ENCODE measurements at regions not wholly inside any gene's neighbourhood (a gene's known extent, or its start where the extent isn't known, plus 50 kb on each side); places are given as distances from the start of the nearest gene placed in this dataset.

DNA sequence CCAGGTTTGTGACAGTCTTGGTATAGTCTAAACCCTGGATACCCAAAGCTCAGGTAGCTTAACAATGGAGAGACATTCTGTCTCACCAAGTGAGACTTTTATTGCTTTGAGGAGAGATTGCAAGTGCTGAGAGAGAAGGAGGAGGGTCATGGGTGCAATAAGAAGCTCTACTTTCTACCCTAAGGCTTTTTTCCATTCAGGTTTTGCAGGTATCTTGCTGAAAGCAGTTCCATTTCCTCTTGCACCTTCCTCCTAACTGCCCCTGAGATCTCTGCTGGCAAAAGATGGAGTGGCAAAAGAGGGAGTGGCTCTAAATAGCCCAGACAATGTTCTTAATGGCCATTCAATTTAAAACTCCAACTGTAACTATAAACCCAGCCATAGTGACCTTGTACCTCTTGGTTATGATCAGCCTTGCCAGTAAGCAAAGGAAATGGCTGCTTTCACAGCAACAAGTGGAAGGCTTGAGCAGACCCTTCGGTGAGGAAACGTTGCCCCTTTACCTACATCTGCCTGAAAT, 105.6 kb upstream of the CPEB2 start:
- Mint-ChIP-seq H3K4me3 (no peak overlapping the region), H3K27ac (no peak overlapping the region), H3K36me3 (ENCODE audit: low read depth) (no peaks in the 10 kb centered on the region), H3K4me1 (ENCODE audit: low read depth) (no peaks in the 10 kb centered on the region), H3K9me3 (no peaks in the 10 kb centered on the region), H3K27me3 (ENCODE audit: low read depth) (peaks cover 4% of the 10 kb centered on the region)
- no peak for DNase-seq (ENCODE audit: low spot score)

DNA sequence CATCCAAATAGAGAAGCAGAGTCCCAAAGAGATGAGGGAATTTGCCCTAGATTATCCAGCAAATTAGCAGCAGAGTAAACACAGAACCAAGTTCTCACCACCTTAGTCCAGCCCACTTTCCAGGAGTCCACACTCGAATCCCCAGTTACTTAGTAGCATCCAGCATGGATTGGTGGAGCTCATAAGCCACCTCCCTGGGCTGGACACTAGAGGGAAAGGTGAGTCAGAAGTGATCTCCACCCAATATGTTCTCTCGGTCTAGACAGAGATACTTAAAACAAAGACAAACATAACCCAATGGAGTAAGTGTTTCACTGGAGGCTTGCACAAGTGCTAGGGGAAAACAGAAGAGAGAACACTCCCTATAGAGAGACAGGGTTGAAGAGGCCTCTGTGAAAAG, 105.1 kb upstream of the CPEB2 start:
- DNase-seq (ENCODE audit: low spot score), result no peak
- peaks cover 4% of the 10 kb centered on the region for H3K27me3 Mint-ChIP-seq (ENCODE audit: low read depth)
- no peaks in the 10 kb centered on the region for H3K9me3 Mint-ChIP-seq
- no peaks in the 10 kb centered on the region for H3K4me1 Mint-ChIP-seq (ENCODE audit: low read depth)
- no peaks in the 10 kb centered on the region for H3K36me3 Mint-ChIP-seq (ENCODE audit: low read depth)
- H3K27ac Mint-ChIP-seq, result no peak overlapping the region
- H3K4me3 Mint-ChIP-seq, result no peak overlapping the region

DNA sequence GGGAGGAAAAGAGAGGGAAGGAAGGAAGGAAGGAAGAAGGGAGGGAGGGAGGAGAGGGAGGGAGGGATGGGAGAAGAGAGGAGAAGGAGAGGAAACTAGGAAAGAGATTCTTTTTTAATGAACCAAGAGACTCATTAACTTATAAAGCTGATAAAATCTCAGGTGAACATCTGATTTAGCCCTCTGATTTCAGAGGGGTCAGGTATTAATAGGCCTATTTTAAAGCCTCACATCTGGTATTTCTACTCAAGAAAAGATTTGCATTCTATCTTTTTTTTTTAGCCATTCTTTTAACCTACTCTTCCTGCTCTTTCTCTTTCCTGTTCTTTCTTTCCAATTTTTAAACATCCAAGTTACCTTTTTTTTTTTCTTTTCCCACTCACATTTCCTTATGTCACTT, 103.3 kb upstream of the CPEB2 start:
- no peak for DNase-seq (ENCODE audit: low spot score)
- H3K36me3 Mint-ChIP-seq (ENCODE audit: low read depth), result no peaks in the 10 kb centered on the region
- no peak overlapping the region for H3K27ac Mint-ChIP-seq

DNA sequence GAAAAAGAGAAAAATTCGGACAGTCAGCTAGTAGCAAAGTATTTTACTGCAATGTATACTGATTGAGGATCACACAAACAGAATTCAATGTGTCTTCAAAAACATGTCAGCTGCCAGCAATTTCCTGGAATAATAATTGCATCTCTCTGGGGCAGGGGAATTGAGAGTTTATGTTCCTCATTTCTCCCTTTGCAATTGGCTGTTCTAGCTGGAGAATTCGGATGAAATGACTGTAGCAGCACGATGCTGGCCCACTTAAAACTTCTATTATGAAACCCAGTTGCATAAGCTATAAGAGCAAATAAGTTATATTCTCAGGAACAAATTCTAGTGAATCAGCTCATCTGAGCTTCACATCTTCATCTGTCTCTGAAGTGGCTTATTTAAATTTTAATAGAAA, 99.9 kb upstream of the CPEB2 start:
- Mint-ChIP-seq H3K9me3 (no peaks in the 10 kb centered on the region), H3K36me3 (ENCODE audit: low read depth) (no peaks in the 10 kb centered on the region), H3K27me3 (ENCODE audit: low read depth) (peaks cover 1% of the 10 kb centered on the region), H3K4me1 (ENCODE audit: low read depth) (no peaks in the 10 kb centered on the region), H3K4me3 (no peak overlapping the region), H3K27ac (no peak overlapping the region)
- DNase-seq (ENCODE audit: low spot score), result no peak

More for the DNA sequence above, 103.3 kb upstream of the CPEB2 start:
- H3K9me3 Mint-ChIP-seq, result no peaks in the 10 kb centered on the region
- H3K4me1 Mint-ChIP-seq (ENCODE audit: low read depth), result no peaks in the 10 kb centered on the region
- peaks cover 4% of the 10 kb centered on the region for H3K27me3 Mint-ChIP-seq (ENCODE audit: low read depth)
- no peak overlapping the region for H3K4me3 Mint-ChIP-seq

DNA sequence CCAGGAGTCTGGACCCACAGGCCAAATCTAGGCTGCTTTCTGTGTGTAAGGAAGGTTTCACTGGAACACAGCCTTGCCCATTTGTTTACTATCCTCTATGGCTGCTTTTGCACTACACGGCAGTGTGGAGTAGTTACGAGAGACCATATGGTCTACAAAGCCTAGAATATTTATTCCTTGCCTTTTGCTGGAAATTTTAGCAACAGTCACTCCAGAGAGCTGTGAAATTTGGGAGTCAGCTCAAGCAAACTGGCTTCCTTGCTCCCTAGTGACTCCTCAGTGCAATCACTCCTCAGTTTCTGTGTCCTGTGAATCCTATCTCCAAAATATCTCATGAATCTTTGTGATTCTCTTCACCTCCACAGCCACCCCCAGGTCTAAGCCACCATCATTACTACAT, 99.0 kb upstream of the CPEB2 start:
- Mint-ChIP-seq H3K27me3 (ENCODE audit: low read depth) (no peaks in the 10 kb centered on the region), H3K27ac (no peak overlapping the region), H3K4me3 (no peak overlapping the region), H3K4me1 (ENCODE audit: low read depth) (no peaks in the 10 kb centered on the region), H3K36me3 (ENCODE audit: low read depth) (no peaks in the 10 kb centered on the region), H3K9me3 (no peaks in the 10 kb centered on the region)
- DNase-seq (ENCODE audit: low spot score), result no peak

DNA sequence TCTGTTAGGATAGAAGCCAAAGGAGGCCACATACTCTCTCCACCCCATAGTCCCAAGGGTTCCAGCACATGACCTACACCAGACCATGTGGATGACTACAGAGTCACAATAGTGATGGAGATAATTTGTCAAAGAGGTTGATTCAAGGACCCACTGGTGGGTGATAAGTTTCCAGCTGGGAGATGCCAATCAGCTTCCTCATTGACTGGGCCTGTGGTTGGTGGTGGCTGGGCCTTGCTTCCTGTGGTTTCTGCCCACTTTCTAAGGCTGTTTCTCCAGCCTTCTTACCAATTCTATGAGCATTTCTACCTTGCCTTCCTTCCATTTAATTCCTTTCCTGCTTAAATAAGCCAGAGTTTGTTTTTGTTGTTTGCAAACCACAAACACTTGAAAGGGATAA, 95.5 kb upstream of the CPEB2 start:
- DNase-seq (ENCODE audit: low spot score), result no peak
- no peak overlapping the region for H3K27ac Mint-ChIP-seq
- H3K4me1 Mint-ChIP-seq (ENCODE audit: low read depth), result no peaks in the 10 kb centered on the region
- H3K9me3 Mint-ChIP-seq, result no peaks in the 10 kb centered on the region
- no peak overlapping the region for H3K4me3 Mint-ChIP-seq
- H3K27me3 Mint-ChIP-seq (ENCODE audit: low read depth), result peaks cover 4% of the 10 kb centered on the region
- no peaks in the 10 kb centered on the region for H3K36me3 Mint-ChIP-seq (ENCODE audit: low read depth)

DNA sequence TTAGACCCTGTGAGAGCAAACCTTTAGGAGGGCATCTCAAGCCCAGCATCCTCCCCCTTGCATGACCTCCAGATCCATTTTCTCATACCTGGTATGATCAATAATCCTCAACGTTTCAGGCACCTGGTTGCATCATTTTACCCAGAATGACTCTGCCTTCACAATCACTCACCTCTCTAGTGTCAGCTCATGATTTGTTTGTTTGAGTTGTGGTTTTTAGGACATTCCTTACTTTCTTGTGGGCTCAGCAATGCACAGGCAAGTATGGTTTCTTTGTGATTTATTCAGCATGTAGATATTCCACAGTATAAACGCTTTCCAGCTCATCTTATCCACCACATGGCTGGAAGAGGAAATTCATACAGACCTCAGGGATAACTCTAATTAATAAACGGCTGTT, 93.6 kb upstream of the CPEB2 start:
- H3K27me3 Mint-ChIP-seq (ENCODE audit: low read depth), result peaks cover 4% of the 10 kb centered on the region
- no peaks in the 10 kb centered on the region for H3K9me3 Mint-ChIP-seq
- H3K4me3 Mint-ChIP-seq, result no peak overlapping the region
- DNase-seq (ENCODE audit: low spot score), result no peak
- H3K27ac Mint-ChIP-seq, result no peak overlapping the region
- H3K4me1 Mint-ChIP-seq (ENCODE audit: low read depth), result no peaks in the 10 kb centered on the region
- no peaks in the 10 kb centered on the region for H3K36me3 Mint-ChIP-seq (ENCODE audit: low read depth)

DNA sequence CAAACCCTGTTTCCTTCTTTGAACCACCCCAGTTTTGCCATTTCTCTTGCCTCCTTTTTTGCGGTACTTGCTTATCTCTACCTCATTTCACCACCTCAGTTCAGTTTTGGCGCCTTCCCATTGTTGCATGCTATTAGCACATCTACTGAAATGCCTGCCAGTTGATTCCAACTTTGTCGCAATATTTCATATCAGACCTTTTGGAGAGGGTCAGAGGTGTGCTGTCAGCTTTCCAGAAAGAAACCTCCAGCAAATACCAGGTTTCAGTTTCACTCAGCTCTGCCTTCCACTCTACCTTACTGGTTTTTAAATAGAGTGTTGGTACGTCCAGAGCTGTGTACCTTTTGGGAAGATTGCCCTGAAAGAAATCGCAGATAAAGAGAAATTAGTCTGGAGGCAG, 91.9 kb upstream of the CPEB2 start:
- no peak overlapping the region for H3K27ac Mint-ChIP-seq
- peaks cover 4% of the 10 kb centered on the region for H3K27me3 Mint-ChIP-seq (ENCODE audit: low read depth)
- no peak for DNase-seq (ENCODE audit: low spot score)
- no peaks in the 10 kb centered on the region for H3K4me1 Mint-ChIP-seq (ENCODE audit: low read depth)
- no peaks in the 10 kb centered on the region for H3K9me3 Mint-ChIP-seq
- no peaks in the 10 kb centered on the region for H3K36me3 Mint-ChIP-seq (ENCODE audit: low read depth)
- no peak overlapping the region for H3K4me3 Mint-ChIP-seq

DNA sequence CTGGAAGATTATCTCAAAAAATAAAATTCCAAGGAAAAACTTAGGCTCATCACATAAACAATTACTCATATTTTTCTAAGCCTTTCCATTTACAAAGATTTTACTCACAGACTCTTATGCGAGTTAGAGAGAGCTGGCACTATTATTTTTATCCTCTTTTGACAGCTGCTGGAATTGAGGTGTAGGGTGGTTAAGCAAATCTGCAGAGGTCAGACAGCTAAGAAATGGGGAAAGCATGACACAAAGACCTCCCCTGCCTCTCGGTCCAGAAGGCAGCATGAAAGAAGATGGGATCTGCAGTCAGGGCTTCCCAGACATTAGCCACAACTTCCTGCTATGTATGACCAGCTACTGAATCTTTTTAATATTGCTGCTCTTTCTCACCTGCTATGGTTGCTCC, 89.9 kb upstream of the CPEB2 start:
- peaks cover 4% of the 10 kb centered on the region for H3K27me3 Mint-ChIP-seq (ENCODE audit: low read depth)

DNA sequence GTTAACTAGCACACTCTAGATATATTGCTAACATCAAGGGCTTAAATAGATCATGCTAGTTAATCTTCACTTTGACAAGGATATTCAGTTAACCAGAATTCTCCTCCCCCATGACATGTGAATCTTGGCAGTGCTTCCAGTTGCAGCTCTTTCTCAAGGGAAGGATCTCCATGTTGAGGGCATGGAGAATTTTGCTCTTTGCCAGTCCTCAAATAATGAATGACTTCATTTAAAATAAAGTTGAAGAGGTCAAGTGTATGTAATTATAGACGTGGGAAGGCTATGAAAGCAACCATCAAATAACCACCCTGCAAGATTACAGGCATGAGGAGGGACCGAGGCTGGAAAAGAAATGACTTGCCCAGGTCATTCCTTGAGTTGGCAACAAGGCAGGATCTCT, 87.3 kb upstream of the CPEB2 start:
- Mint-ChIP-seq H3K27me3 (ENCODE audit: low read depth) (no peaks in the 10 kb centered on the region), H3K36me3 (ENCODE audit: low read depth) (no peaks in the 10 kb centered on the region), H3K4me3 (no peak overlapping the region), H3K9me3 (no peaks in the 10 kb centered on the region), H3K4me1 (ENCODE audit: low read depth) (no peaks in the 10 kb centered on the region), H3K27ac (no peak overlapping the region)
- DNase-seq (ENCODE audit: low spot score), result no peak

More for the DNA sequence above, 89.9 kb upstream of the CPEB2 start:
- no peak overlapping the region for H3K4me3 Mint-ChIP-seq
- DNase-seq (ENCODE audit: low spot score), result no peak
- no peak overlapping the region for H3K27ac Mint-ChIP-seq
- no peaks in the 10 kb centered on the region for H3K4me1 Mint-ChIP-seq (ENCODE audit: low read depth)
- H3K9me3 Mint-ChIP-seq, result no peaks in the 10 kb centered on the region
- H3K36me3 Mint-ChIP-seq (ENCODE audit: low read depth), result no peaks in the 10 kb centered on the region

DNA sequence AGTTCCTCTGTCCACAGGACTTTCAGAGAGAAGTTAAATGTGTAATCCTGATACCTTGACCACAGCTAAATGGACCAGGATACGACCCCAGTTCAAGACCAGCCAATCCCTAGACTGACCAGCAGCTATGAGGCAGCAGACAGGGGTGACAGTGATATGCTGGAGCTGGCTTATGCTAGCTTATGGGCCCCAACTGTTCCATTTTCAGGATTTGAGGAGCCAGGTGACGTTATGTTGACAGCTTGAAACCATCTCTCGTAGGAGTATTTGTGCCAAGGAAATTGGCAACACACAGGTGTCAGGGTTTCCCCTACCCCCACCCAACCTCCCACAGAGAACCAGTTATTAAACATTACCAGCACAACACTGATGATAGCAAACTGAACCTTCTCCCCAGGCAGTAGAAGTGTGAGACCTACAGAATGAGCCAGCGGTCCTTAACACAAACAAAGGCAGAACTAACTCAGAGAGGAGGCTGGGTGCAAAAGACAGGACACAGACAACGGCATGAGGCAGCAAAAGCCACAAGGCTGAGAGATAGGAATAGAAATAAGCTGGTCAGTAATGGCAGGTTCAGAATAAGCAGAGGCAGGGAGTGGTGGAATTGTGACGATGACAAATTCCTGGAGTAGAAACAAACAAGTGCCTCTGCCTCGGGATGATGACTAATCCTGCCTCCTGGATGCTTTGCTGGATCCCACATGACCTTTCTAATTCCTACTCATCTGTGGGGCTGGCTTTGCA, 85.6 kb upstream of the CPEB2 start:
- H3K4me1 Mint-ChIP-seq (ENCODE audit: low read depth), result no peaks in the 10 kb centered on the region
- no peaks in the 10 kb centered on the region for H3K36me3 Mint-ChIP-seq (ENCODE audit: low read depth)
- H3K9me3 Mint-ChIP-seq, result no peaks in the 10 kb centered on the region
- H3K4me3 Mint-ChIP-seq, result no peak overlapping the region
- no peaks in the 10 kb centered on the region for H3K27me3 Mint-ChIP-seq (ENCODE audit: low read depth)
- H3K27ac Mint-ChIP-seq, result no peak overlapping the region
- DNase-seq (ENCODE audit: low spot score), result no peak

DNA sequence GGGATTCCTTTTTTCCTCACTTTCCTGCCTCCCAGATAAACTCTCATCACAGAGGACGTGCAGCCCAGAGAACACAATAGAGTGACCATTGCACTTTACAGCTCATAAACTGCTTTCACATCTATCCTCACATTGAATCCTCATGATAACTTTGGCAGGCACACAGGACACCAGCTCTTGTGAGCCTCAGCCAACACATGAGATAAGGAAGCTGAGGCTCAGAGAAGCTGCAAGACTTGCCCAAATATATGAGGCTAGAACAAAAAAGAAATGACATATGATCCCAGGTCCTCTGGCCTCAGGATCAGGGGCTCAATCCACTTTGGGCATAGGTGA, 85.0 kb upstream of the CPEB2 start:
- Mint-ChIP-seq H3K27ac (no peak overlapping the region), H3K9me3 (no peaks in the 10 kb centered on the region), H3K4me3 (no peak overlapping the region), H3K27me3 (ENCODE audit: low read depth) (no peaks in the 10 kb centered on the region), H3K4me1 (ENCODE audit: low read depth) (no peaks in the 10 kb centered on the region), H3K36me3 (ENCODE audit: low read depth) (no peaks in the 10 kb centered on the region)
- DNase-seq (ENCODE audit: low spot score), result no peak

DNA sequence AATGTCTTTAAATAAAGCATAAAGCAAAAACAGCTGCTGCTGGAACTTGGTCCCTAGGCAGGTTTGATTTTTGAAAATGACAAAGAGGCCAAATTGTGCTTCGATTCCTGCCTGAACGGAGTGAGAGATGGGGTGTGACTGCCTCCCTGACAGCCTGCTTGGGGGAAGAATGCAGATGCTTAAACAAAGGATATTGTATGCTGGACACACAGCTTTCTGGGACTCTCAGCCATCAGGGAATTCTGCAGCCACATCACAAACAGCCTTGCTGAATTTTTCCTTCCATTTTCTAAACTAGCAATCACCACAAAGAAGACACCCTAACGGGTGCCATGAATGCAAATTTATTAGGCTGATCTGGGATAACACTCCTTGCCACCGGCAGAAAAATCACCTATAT, 83.9 kb upstream of the CPEB2 start:
- Mint-ChIP-seq H3K27me3 (ENCODE audit: low read depth) (no peaks in the 10 kb centered on the region), H3K4me1 (ENCODE audit: low read depth) (no peaks in the 10 kb centered on the region), H3K4me3 (no peak overlapping the region), H3K36me3 (ENCODE audit: low read depth) (no peaks in the 10 kb centered on the region), H3K27ac (no peak overlapping the region), H3K9me3 (no peaks in the 10 kb centered on the region)
- no peak for DNase-seq (ENCODE audit: low spot score)

DNA sequence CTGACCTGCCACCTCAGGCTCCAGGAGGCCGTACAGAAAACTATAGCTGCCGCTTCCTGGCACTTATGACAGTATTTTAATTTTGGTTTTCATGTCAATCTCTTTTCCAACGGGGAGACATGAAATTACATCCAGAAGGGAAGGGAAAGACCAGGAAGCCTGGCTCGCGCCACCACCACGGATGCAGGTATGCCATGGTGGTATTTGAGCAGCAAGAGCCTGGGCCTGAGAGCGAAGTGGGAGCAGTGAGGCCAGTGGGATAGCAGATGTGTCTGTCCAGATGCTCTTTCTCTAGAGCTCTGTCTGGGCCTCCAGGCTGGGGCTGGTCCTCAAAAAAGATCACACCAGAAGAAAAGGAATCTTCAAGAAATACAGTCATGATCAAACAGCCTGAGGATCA, 82.5 kb upstream of the CPEB2 start:
- Mint-ChIP-seq H3K4me1 (ENCODE audit: low read depth) (no peaks in the 10 kb centered on the region), H3K36me3 (ENCODE audit: low read depth) (no peaks in the 10 kb centered on the region), H3K27ac (no peak overlapping the region), H3K27me3 (ENCODE audit: low read depth) (no peaks in the 10 kb centered on the region), H3K9me3 (no peaks in the 10 kb centered on the region), H3K4me3 (no peak overlapping the region)
- no peak for DNase-seq (ENCODE audit: low spot score)

DNA sequence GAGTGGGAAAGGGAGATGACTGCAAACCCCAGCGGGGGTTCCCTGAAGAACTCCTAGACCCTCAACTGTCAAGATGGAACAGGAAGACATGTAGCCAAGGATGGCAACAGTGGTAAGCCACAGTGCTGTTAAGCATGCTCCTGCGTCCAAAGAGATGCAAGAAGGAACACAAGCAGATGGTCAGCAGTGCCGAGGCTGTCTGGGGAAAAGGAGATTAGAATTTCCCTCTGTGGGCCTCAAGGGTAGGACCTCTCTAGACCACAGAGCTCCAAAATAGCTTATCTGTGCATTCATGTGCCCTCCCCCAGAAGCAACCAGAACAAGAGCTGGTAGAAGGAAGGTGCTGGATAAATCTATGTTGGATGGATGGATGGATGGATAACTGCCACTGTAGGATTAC, 82.0 kb upstream of the CPEB2 start:
- DNase-seq (ENCODE audit: low spot score), result no peak
- no peak overlapping the region for H3K4me3 Mint-ChIP-seq
- no peaks in the 10 kb centered on the region for H3K4me1 Mint-ChIP-seq (ENCODE audit: low read depth)
- no peak overlapping the region for H3K27ac Mint-ChIP-seq
- no peaks in the 10 kb centered on the region for H3K27me3 Mint-ChIP-seq (ENCODE audit: low read depth)
- H3K36me3 Mint-ChIP-seq (ENCODE audit: low read depth), result no peaks in the 10 kb centered on the region
- H3K9me3 Mint-ChIP-seq, result no peaks in the 10 kb centered on the region
